ENCODE measurements at regions not wholly inside any gene's neighbourhood (a gene's known extent, or its start where the extent isn't known, plus 50 kb on each side); places are given as distances from the start of the nearest gene placed in this dataset.

- no peak overlapping the region for H3K4me3 ChIP-seq (ENCODE audit: low read depth, low read length)
- DNase-seq (ENCODE audit: low read depth): no peak
- TF ChIP-seq, protein P1, sequence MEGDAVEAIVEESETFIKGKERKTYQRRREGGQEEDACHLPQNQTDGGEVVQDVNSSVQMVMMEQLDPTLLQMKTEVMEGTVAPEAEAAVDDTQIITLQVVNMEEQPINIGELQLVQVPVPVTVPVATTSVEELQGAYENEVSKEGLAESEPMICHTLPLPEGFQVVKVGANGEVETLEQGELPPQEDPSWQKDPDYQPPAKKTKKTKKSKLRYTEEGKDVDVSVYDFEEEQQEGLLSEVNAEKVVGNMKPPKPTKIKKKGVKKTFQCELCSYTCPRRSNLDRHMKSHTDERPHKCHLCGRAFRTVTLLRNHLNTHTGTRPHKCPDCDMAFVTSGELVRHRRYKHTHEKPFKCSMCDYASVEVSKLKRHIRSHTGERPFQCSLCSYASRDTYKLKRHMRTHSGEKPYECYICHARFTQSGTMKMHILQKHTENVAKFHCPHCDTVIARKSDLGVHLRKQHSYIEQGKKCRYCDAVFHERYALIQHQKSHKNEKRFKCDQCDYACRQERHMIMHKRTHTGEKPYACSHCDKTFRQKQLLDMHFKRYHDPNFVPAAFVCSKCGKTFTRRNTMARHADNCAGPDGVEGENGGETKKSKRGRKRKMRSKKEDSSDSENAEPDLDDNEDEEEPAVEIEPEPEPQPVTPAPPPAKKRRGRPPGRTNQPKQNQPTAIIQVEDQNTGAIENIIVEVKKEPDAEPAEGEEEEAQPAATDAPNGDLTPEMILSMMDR (IDR thresholded peaks at IDR 0.05; ENCODE audit: low read depth, low read length, missing control alignments): peak; percentile 12
- in situ Hi-C loops (cut with HindIII; ENCODE audit: low sequenced_read_pairs): no loop called here
These were observed 135.2 kb downstream of the RDH14 start for GRCh38 chr2:18425210-18425703.

DNA sequence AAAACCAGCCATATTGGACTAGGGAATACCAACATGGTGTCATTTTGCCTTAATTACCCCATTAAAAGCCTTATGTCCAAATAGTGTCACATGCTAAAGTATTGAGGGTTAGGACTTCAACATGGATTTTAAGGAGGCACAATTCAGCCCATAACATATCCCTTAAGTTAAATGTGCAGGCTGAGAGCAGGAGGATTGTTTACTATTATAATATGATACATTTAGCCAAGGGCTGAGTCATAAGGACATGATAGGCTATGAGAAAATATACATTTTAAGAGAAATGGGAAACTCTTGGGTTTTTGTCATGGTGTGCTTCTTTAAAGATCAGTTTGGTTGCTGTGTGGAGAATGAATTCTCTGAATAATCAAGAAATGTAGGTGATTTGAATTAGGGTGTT, 136.8 kb downstream of the RDH14 start:
- no peak for DNase-seq (ENCODE audit: low read depth)
- in situ Hi-C loops (cut with HindIII; ENCODE audit: low sequenced_read_pairs): no loop called here
- no peak overlapping the region for H3K4me3 ChIP-seq (ENCODE audit: low read depth, low read length)
- TF ChIP-seq, protein P1 (IDR thresholded peaks at IDR 0.05; ENCODE audit: low read depth, low read length, missing control alignments): no peak

- TF ChIP-seq, protein P1 (IDR thresholded peaks at IDR 0.05; ENCODE audit: low read depth, low read length, missing control alignments): no peak
- no peak for DNase-seq (ENCODE audit: low read depth)
- H3K4me3 ChIP-seq (ENCODE audit: low read depth, low read length): no peak overlapping the region
- in situ Hi-C loops (cut with HindIII; ENCODE audit: low sequenced_read_pairs): no loop called here
These were observed 137.9 kb downstream of the RDH14 start for GRCh38 chr2:18422432-18423165.

GRCh38 chr2:18413676-18414396, 146.6 kb downstream of the RDH14 start:
- in situ Hi-C loops (cut with HindIII; ENCODE audit: low sequenced_read_pairs): no loop called here
- peak; percentile 63 for DNase-seq (ENCODE audit: low read depth)
- TF ChIP-seq, protein P1 (IDR thresholded peaks at IDR 0.05; ENCODE audit: low read depth, low read length, missing control alignments): no peak
- no peak overlapping the region for H3K4me3 ChIP-seq (ENCODE audit: low read depth, low read length)

- no peak for DNase-seq (ENCODE audit: low read depth)
- in situ Hi-C loops (cut with HindIII; ENCODE audit: low sequenced_read_pairs): no loop called here
- no peak overlapping the region for H3K4me3 ChIP-seq (ENCODE audit: low read depth, low read length)
- TF ChIP-seq, protein P1 (IDR thresholded peaks at IDR 0.05; ENCODE audit: low read depth, low read length, missing control alignments): no peak
These were observed 147.3 kb downstream of the RDH14 start for GRCh38 chr2:18412980-18413675.

DNA sequence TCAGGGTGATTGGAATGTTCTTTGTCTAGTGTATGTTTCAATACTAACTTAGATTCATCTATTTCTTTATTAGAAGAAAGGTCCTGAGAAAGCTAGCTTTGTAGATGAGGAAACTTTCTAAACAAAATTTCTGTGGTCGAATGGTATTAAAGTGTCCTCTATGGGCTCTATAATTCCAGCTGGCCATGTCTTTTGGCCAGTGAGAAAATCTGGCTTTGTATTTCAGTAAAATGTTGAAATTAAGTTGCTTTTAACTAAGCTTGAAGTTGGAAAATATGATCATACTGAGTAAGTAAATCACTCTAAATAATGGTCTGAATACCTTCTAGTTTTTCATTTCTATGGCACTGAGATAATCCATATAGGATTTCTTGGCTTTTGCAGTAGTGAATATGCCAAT, 148.8 kb downstream of the RDH14 start:
- no peak for DNase-seq (ENCODE audit: low read depth)
- in situ Hi-C loops (cut with HindIII; ENCODE audit: low sequenced_read_pairs): no loop called here
- H3K4me3 ChIP-seq (ENCODE audit: low read depth, low read length): no peak overlapping the region
- TF ChIP-seq, protein P1 (IDR thresholded peaks at IDR 0.05; ENCODE audit: low read depth, low read length, missing control alignments): no peak
